HG02571 (cell line): ENCODE measurements at regions not wholly inside any gene's neighbourhood (a gene's known extent, or its start where the extent isn't known, plus 50 kb on each side); places are given as distances from the start of the nearest gene placed in this dataset.
A peak's percentile ranks its signal among the peaks of the same experiment; 100 is the strongest.

Source experiments
- ATAC-seq: cut with Tn5 transposase; IDR thresholded peaks from one replicate; pipeline ENCODE4 v1.9.1; 2021; ENCODE audit warnings: mild to moderate bottlenecking, moderate library complexity; ENCODE audit not compliant: unreplicated experiment

DNA sequence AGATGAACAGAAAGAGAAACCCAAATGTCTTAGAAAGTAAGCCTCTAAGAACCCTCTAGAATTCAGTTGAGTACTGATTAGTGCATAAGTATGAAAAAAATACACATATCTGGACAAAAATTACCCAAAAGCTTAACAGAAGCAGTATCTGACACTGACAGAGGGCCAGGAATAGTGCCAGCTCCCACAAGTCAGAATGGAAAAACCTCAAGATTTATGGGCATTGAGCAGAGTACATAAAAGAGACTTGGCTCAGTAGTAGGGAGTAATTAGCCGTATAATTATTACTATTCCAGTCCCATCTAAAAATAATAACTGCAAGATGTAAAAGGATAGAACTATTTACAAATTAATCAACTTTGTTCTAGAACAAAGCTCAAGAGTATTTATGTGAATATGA is 834.5 kb downstream of the FAM181B start:
- ATAC-seq = no peak

DNA sequence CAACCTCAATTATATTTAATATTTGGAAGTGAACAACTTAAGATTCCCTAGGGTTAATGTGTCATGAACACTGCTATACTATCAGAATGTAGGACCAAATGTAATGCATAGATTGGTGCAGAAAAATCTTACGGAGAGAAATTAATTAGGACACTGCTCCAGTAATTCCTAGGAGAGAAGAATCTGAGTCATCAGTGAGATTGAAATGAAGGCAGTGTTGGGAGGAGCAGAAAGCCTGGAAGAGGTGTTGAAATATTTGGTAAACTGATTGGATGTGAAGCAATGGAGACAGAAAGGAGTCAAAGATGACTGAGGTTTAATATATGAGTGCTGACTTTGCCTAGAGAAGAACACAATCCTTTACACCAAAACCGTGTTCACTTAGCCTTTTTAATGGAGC is 836.0 kb downstream of the FAM181B start:
- ATAC-seq = no peak

GRCh38 chr11:81895258-81895657 is 838.4 kb downstream of the FAM181B start:
- ATAC-seq = no peak

DNA sequence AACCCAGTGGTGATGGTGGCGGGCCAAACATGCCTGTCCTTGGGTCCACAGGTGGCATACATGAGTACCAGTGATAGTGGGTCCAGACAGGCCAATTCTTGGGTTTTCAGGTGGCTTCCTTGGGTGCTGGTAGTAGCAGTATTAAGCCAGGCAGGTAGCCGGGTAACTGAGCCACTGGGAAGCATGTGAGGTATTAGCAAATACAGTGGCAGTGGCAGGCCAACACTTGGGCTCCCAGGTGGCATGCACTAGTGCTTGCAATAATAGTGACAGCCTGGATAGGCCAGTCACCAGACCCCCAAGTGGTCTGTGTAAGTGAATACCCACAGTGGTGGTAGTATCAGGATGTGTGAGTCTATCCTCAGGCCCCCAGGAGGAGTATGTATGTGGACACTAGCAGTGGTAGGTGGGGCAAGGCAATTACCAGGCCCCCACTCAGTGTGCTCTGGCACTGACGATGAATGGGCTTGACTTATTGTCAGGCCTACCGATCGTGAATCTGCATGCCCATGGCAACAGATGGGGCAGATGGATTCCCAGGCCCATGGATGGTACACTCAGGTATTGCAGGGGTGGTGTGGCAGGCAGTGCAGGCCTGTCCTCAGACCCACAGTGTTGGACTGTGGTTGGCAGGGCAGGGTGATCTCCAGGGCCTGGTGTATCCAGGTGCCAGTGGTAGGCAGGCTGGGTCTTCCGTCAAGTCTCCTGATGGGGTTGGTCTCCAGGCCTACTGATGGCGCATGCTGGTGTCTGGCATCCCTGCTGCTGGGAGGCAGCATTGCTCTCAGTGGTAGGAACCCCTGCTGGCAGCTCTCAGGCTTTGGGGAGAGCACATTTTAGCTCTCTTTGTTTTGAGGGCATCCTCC is 840.7 kb downstream of the FAM181B start:
- ATAC-seq = no peak

DNA sequence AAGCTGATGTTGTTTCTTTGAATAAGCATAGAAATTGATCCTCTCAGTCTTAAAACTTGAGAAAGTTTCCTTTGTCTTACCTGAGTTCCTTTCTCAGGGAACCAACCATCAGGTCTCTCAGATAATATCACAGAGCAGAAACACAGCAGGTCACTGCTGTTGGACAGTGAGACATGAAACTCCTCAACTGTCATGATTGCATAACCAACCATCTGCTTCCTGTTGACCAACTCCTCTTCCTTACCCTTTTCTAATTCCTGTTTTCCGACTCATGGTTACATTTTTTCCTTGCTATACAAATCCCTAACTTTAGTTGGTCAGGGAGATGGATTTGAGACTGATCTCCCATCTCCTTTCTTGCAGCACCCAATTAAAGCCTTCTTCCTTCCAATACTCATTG is 845.3 kb downstream of the FAM181B start:
- no peak for ATAC-seq

GRCh38 chr11:81887671-81888070 is 846.0 kb downstream of the FAM181B start:
- ATAC-seq = no peak

- no peak for ATAC-seq
Measured at GRCh38 chr11:81886406-81887075, 847.1 kb downstream of the FAM181B start.

GRCh38 chr11:81874635-81875034 is 859.0 kb downstream of the FAM181B start:
- peak; percentile 46 for ATAC-seq

DNA sequence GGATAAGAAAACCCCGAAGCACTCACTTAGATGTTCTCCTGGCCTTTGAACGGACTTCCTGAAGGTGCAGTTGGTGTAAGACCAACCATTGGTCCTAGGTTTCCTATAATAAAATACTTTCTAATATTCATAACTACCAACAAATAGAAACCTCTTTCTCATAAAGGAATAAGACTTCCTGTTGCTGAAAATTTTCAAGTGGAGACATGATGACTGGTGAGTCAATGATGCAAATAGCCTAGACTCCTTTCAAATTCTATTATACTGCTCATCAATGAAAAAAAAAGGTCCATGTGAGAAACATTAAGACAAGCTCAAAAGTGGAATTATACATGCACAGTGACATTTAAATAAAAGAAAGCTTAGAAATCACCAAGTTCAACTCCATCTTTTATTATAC is 862.8 kb downstream of the FAM181B start:
- no peak for ATAC-seq

DNA sequence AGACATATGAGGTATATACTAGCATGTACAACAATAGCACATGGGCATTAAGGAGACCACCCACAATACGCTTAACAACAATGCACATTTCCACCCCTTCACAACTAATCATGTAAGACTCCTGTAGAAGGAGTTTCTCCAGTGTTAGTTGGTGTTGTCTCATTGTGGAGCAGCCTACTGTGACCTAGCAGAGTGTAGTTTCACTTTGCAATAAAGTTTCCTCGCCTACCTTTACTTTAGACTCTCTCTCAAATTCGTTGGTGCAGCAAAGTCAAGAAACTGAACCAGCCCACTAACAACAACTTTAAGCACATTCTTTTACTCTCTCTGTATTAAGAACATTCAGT is 863.6 kb downstream of the FAM181B start:
- ATAC-seq = peak; percentile 49

DNA sequence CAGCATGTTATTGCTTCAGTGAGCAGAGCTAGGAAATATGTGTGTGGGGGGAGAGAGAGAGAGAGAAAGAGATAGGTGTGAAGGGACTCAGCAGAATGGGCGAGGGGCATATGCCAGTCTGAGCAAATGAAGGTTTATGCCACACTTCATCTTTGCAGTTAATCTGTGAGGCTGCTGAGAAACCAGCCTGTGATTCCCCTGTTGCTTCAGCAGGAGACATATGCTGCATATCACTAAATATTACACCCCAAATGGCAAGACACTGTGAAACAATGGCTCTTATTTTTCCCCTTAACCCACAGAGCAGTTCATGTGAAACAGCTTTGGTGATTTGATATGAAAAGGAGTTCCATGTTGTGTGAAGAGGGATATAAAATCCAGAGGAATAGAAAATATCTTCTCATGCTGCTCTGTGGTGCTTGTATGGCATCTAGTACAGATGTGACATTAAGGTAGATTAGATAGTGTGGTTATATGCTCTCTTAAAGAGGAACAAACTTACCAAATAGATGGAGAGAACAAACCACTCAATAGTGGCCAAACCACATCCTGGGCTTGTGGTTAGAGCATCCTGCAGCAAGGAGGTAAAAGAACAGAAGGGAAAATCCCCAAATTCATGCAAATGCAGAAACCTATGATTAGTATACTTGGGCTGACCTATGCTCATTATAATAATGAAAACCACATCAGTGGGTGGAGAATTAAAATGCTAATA is 864.2 kb downstream of the FAM181B start:
- peak; percentile 92 for ATAC-seq

GRCh38 chr11:81866896-81867295 is 866.8 kb downstream of the FAM181B start:
- no peak for ATAC-seq

DNA sequence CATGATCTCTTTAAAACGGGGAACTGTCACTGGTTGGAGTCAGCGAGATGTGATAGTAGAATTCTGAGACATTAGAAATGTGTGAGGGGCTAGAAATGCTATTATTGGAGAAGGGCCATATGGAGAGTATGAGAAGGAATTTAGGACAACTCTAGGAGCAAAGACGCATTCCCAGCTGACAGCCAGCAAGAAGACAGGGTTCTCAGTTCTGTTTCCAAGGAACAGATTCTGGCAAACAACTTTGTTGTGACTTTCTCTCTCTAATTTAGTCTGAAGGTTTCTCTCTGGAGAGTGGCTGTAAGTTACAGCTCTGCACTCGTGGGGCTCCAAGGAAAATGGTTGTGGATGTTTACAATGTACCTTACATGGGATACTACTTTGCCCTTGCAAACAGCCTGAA is 876.3 kb downstream of the FAM181B start:
- ATAC-seq = no peak

GRCh38 chr11:81853791-81854190 is 879.9 kb downstream of the FAM181B start:
- no peak for ATAC-seq

DNA sequence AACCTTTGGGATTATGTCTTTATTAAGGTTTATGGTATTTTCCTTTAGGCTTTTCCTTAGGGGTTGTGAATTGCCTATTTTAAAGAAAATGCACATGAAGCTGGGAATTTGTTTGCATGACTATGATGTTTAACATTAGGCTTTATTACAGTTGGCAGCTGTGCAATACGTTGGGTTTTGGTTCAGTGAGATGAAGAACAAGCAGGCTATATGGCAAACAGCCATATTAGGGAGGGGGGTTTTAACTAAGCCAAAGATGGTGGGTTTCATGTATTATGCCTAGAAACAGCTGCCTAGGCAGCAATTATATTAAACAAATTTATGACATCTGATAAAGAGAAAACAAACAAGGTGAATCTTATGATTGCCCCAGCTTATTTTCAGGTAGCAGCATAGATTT is 880.8 kb downstream of the FAM181B start:
- no peak for ATAC-seq

- no peak for ATAC-seq
Measured at GRCh38 chr11:81840380-81840779, 893.3 kb downstream of the FAM181B start.

DNA sequence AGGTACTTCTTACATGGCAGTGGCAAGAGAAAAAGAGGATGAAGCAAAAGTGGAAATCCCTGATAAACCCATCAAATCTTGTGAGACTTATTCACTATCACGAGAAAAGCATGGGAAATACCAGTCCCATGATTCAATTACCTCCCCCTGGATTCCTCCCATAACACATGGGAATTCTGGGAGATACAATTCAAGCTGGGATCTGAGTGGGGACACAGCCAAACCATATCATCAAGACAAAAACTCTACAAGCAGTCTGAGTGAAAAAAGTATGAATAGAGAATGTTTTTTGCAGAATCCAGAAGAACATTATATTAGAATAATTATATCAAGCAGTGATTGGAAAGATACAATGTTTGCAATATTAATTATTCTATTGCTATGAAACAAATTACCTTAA is 893.7 kb downstream of the FAM181B start:
- no peak for ATAC-seq

DNA sequence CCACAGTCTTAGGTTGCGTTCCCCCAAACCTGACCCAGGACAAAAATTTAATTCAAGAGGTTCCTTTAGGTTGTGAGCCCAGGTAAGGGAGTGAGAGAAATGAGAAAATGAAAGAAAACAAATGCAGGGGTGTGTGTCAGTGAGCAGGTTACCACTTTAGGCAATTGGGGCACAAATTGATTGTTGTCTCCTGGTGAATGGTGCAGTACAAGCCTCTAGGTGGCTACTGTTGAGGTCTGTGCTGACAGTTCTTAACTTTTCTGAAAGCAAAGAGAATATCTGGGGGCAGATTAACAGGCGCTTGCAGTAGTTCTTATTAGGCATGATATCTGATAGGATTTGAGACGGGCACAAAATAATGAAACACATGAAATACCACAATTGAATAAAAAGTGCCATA is 894.6 kb downstream of the FAM181B start:
- ATAC-seq = no peak

DNA sequence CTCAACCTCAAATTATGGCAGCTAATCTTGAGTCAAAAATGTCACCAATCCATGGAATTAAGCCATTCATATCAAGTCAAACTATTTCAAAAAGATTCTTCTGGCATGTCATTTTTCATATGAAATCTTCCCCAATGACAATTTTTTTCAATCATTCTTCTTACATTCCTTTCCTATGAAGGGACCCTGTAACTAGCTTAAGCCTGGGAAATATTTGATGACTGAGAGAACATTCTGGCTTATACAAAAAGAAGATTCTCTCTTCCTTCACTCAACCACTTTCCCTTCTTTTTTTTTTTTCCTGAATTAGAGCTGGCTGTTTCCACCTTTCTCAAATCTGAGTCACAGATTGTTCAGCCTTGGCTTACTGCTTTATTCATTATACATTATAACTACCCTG is 903.7 kb downstream of the FAM181B start:
- ATAC-seq = no peak

DNA sequence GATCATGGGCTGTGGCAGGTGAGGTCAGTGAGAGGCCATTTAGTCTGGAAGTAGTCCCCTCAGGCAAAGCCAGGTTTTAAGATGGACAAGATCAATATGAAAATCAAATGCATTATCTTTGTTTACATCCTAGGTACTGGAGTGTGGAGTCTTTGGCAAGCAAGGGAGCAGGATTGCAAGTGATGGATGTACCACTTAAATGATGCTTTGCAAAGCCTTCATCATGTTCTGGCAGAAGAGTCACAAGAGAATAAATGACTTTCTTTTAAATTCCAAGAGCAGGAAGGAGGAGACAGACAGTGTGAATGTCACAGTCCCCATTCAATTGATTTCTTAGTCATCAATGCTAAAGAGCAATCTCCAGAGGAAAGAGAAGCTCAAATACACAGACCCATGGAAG is 908.3 kb downstream of the FAM181B start:
- no peak for ATAC-seq

GRCh38 chr11:81819462-81819861 is 914.2 kb downstream of the FAM181B start:
- ATAC-seq = no peak

- ATAC-seq = no peak
Measured at GRCh38 chr11:81804858-81805257, 928.8 kb downstream of the FAM181B start.
